ENCODE measurements at regions not wholly inside any gene's neighbourhood (a gene's known extent, or its start where the extent isn't known, plus 50 kb on each side); places are given as distances from the start of the nearest gene placed in this dataset.
"Not testable (repeated sequence)": the region's sequence is repeated elsewhere in the genome, so short reads cannot be mapped to it uniquely, and the experiment has no call there.

GRCh38 chr6:71007298-71007697 is 50.4 kb upstream of the B3GAT2 start:
- H3K4me3 ChIP-seq (ENCODE audit: low read depth, low read length); H3K36me3 ChIP-seq (ENCODE audit: insufficient read depth); H3K27ac ChIP-seq (ENCODE audit: low read depth); DNase-seq (ENCODE audit: extremely low spot score); H3K4me1 ChIP-seq (ENCODE audit: insufficient read depth): not testable (repeated sequence)

- no peaks in the 10 kb centered on the region for H3K36me3 ChIP-seq (ENCODE audit: insufficient read depth)
- WGBS = 20% methylated on average over 1 of the region's 1 CpG
- H3K4me1 ChIP-seq (ENCODE audit: insufficient read depth) = no peaks in the 10 kb centered on the region
- H3K27ac ChIP-seq (ENCODE audit: low read depth) = no peak overlapping the region
- no peak overlapping the region for H3K4me3 ChIP-seq (ENCODE audit: low read depth, low read length)
- no peak for DNase-seq (ENCODE audit: extremely low spot score)
Measured at GRCh38 chr6:71011871-71012371, 55.1 kb upstream of the B3GAT2 start.

- H3K4me1 ChIP-seq (ENCODE audit: insufficient read depth) = no peaks in the 10 kb centered on the region
- H3K4me3 ChIP-seq (ENCODE audit: low read depth, low read length) = no peak overlapping the region
- no peaks in the 10 kb centered on the region for H3K36me3 ChIP-seq (ENCODE audit: insufficient read depth)
- no peak for DNase-seq (ENCODE audit: extremely low spot score)
- H3K27ac ChIP-seq (ENCODE audit: low read depth) = no peak overlapping the region
- 26% methylated on average over 5 of the region's 5 CpGs for WGBS
Measured at GRCh38 chr6:71012866-71013469, 56.1 kb upstream of the B3GAT2 start.

- DNase-seq (ENCODE audit: extremely low spot score) = no peak
- Histone ChIP-seq H3K4me1 (ENCODE audit: insufficient read depth) (no peaks in the 10 kb centered on the region), H3K27ac (ENCODE audit: low read depth) (no peak overlapping the region), H3K4me3 (ENCODE audit: low read depth, low read length) (no peak overlapping the region), H3K36me3 (ENCODE audit: insufficient read depth) (no peaks in the 10 kb centered on the region)
Measured at GRCh38 chr6:71015392-71015791, 58.5 kb upstream of the B3GAT2 start.

- WGBS = 84% methylated on average over 7 of the region's 7 CpGs
- DNase-seq (ENCODE audit: extremely low spot score) = no peak
- no peaks in the 10 kb centered on the region for H3K36me3 ChIP-seq (ENCODE audit: insufficient read depth)
- H3K27ac ChIP-seq (ENCODE audit: low read depth) = no peak overlapping the region
- H3K4me3 ChIP-seq (ENCODE audit: low read depth, low read length) = no peak overlapping the region
- H3K4me1 ChIP-seq (ENCODE audit: insufficient read depth) = no peaks in the 10 kb centered on the region
Measured at GRCh38 chr6:71028236-71028876, 71.5 kb upstream of the B3GAT2 start.

- H3K4me3 ChIP-seq (ENCODE audit: low read depth, low read length) = no peak overlapping the region
- H3K4me1 ChIP-seq (ENCODE audit: insufficient read depth) = no peaks in the 10 kb centered on the region
- H3K27ac ChIP-seq (ENCODE audit: low read depth) = no peak overlapping the region
- WGBS = 77% methylated on average over 4 of the region's 4 CpGs
- no peaks in the 10 kb centered on the region for H3K36me3 ChIP-seq (ENCODE audit: insufficient read depth)
- DNase-seq (ENCODE audit: extremely low spot score) = no peak
Measured at GRCh38 chr6:71028877-71029252, 72.0 kb upstream of the B3GAT2 start.

- H3K4me1 ChIP-seq (ENCODE audit: insufficient read depth) = no peaks in the 10 kb centered on the region
- DNase-seq (ENCODE audit: extremely low spot score) = no peak
- no peaks in the 10 kb centered on the region for H3K36me3 ChIP-seq (ENCODE audit: insufficient read depth)
- H3K27ac ChIP-seq (ENCODE audit: low read depth) = no peak overlapping the region
- H3K4me3 ChIP-seq (ENCODE audit: low read depth, low read length) = no peak overlapping the region
Measured at GRCh38 chr6:71029555-71029954, 72.7 kb upstream of the B3GAT2 start.

GRCh38 chr6:71031912-71032311 is 75.1 kb upstream of the B3GAT2 start:
- Histone ChIP-seq H3K4me3 (ENCODE audit: low read depth, low read length) (no peak overlapping the region), H3K27ac (ENCODE audit: low read depth) (no peak overlapping the region), H3K36me3 (ENCODE audit: insufficient read depth) (no peaks in the 10 kb centered on the region), H3K4me1 (ENCODE audit: insufficient read depth) (no peaks in the 10 kb centered on the region)
- DNase-seq (ENCODE audit: extremely low spot score) = no peak
- 22% methylated on average over 4 of the region's 4 CpGs for WGBS

GRCh38 chr6:71033171-71033570 is 76.3 kb upstream of the B3GAT2 start:
- Histone ChIP-seq H3K36me3 (ENCODE audit: insufficient read depth) (no peaks in the 10 kb centered on the region), H3K4me1 (ENCODE audit: insufficient read depth) (no peaks in the 10 kb centered on the region), H3K27ac (ENCODE audit: low read depth) (no peak overlapping the region), H3K4me3 (ENCODE audit: low read depth, low read length) (no peak overlapping the region)
- WGBS = 89% methylated on average over 1 of the region's 1 CpG
- no peak for DNase-seq (ENCODE audit: extremely low spot score)

GRCh38 chr6:71033890-71034289 is 77.0 kb upstream of the B3GAT2 start:
- H3K4me1 ChIP-seq (ENCODE audit: insufficient read depth) = no peaks in the 10 kb centered on the region
- no peak overlapping the region for H3K4me3 ChIP-seq (ENCODE audit: low read depth, low read length)
- no peak overlapping the region for H3K27ac ChIP-seq (ENCODE audit: low read depth)
- no peaks in the 10 kb centered on the region for H3K36me3 ChIP-seq (ENCODE audit: insufficient read depth)
- WGBS = 38% methylated on average over 4 of the region's 4 CpGs
- DNase-seq (ENCODE audit: extremely low spot score) = no peak

GRCh38 chr6:71034563-71035345 is 77.9 kb upstream of the B3GAT2 start:
- no peak for DNase-seq (ENCODE audit: extremely low spot score)
- no peak overlapping the region for H3K4me3 ChIP-seq (ENCODE audit: low read depth, low read length)
- no peaks in the 10 kb centered on the region for H3K4me1 ChIP-seq (ENCODE audit: insufficient read depth)
- no peaks in the 10 kb centered on the region for H3K36me3 ChIP-seq (ENCODE audit: insufficient read depth)
- no peak overlapping the region for H3K27ac ChIP-seq (ENCODE audit: low read depth)
- WGBS = 75% methylated on average over 4 of the region's 4 CpGs

GRCh38 chr6:71035871-71036270 is 79.0 kb upstream of the B3GAT2 start:
- Histone ChIP-seq H3K4me3 (ENCODE audit: low read depth, low read length) (no peak overlapping the region), H3K4me1 (ENCODE audit: insufficient read depth) (no peaks in the 10 kb centered on the region), H3K27ac (ENCODE audit: low read depth) (no peak overlapping the region), H3K36me3 (ENCODE audit: insufficient read depth) (no peaks in the 10 kb centered on the region)
- no peak for DNase-seq (ENCODE audit: extremely low spot score)

GRCh38 chr6:71038711-71039344 is 82.0 kb upstream of the B3GAT2 start:
- no peak for DNase-seq (ENCODE audit: extremely low spot score)
- Histone ChIP-seq H3K4me1 (ENCODE audit: insufficient read depth) (no peaks in the 10 kb centered on the region), H3K27ac (ENCODE audit: low read depth) (no peak overlapping the region), H3K4me3 (ENCODE audit: low read depth, low read length) (no peak overlapping the region), H3K36me3 (ENCODE audit: insufficient read depth) (no peaks in the 10 kb centered on the region)
- 69% methylated on average over 8 of the region's 8 CpGs for WGBS

- no peak overlapping the region for H3K27ac ChIP-seq (ENCODE audit: low read depth)
- no peak overlapping the region for H3K4me3 ChIP-seq (ENCODE audit: low read depth, low read length)
- 90% methylated on average over 1 of the region's 1 CpG for WGBS
- no peak for DNase-seq (ENCODE audit: extremely low spot score)
- H3K4me1 ChIP-seq (ENCODE audit: insufficient read depth) = no peaks in the 10 kb centered on the region
- H3K36me3 ChIP-seq (ENCODE audit: insufficient read depth) = no peaks in the 10 kb centered on the region
Measured at GRCh38 chr6:71040043-71040442, 83.2 kb upstream of the B3GAT2 start.
